Stomach (tissue), 4 donors: ENCODE measurements at regions not wholly inside any gene's neighbourhood (a gene's known extent, or its start where the extent isn't known, plus 50 kb on each side); places are given as distances from the start of the nearest gene placed in this dataset.

Source experiments
- EP300 ChIP-seq: sonication (generic); formaldehyde crosslinking; IDR thresholded peaks from one replicate; pipeline ENCODE4 v1.6.1; 2017; ENCODE audit warnings: antibody characterized with exemption
- POLR2A ChIP-seq, 4 donors: fragments of 450-650 bp; IDR thresholded peaks; one replicate each; pipeline ENCODE4 v1.6.1; 2016; ENCODE audit warnings: antibody characterized with exemption in 4 of 4, control low read depth in 2 of 4, mild to moderate bottlenecking in 1 of 4, moderate library complexity in 1 of 4
- POLR2AphosphoS5 ChIP-seq, 3 donors: sonication (generic); formaldehyde crosslinking; IDR thresholded peaks; one replicate each; pipeline ENCODE4 v1.6.1; 2016; ENCODE audit warnings: antibody characterized with exemption in 3 of 3
- TF ChIP-seq, protein P1 (sequence below), 7 experiments: fragments of 450-650 bp in 4 of 7; fragments of 200-600 bp in 3 of 7; sonication (generic) in 3 of 7; IDR thresholded peaks; one replicate each; pipeline ENCODE4 v1.5.1; 2016 to 2019; ENCODE audit warnings: antibody characterized with exemption in 7 of 7, control low read depth in 2 of 7, mild to moderate bottlenecking in 1 of 7

- TF ChIP-seq, protein P1, sequence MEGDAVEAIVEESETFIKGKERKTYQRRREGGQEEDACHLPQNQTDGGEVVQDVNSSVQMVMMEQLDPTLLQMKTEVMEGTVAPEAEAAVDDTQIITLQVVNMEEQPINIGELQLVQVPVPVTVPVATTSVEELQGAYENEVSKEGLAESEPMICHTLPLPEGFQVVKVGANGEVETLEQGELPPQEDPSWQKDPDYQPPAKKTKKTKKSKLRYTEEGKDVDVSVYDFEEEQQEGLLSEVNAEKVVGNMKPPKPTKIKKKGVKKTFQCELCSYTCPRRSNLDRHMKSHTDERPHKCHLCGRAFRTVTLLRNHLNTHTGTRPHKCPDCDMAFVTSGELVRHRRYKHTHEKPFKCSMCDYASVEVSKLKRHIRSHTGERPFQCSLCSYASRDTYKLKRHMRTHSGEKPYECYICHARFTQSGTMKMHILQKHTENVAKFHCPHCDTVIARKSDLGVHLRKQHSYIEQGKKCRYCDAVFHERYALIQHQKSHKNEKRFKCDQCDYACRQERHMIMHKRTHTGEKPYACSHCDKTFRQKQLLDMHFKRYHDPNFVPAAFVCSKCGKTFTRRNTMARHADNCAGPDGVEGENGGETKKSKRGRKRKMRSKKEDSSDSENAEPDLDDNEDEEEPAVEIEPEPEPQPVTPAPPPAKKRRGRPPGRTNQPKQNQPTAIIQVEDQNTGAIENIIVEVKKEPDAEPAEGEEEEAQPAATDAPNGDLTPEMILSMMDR (IDR thresholded peaks at IDR 0.05) = no peak
- TF ChIP-seq POLR2A (IDR thresholded peaks at IDR 0.05) (no peak), POLR2AphosphoS5 (IDR thresholded peaks at IDR 0.05) (no peak), EP300 (no peak)
Measured at GRCh38 chr1:221170171-221170570, 290.9 kb downstream of the HLX start.
